HG03457 (cell line): ENCODE measurements at regions not wholly inside any gene's neighbourhood (a gene's known extent, or its start where the extent isn't known, plus 50 kb on each side); places are given as distances from the start of the nearest gene placed in this dataset.

Source experiments
- ATAC-seq: cut with Tn5 transposase; IDR thresholded peaks from one replicate; pipeline ENCODE4 v1.9.1; 2021; ENCODE audit warnings: moderate number of reproducible peaks; ENCODE audit not compliant: unreplicated experiment

GRCh38 chr2:133806564-133806963 is 238.3 kb upstream of the NCKAP5 start:
- ATAC-seq: no peak

DNA sequence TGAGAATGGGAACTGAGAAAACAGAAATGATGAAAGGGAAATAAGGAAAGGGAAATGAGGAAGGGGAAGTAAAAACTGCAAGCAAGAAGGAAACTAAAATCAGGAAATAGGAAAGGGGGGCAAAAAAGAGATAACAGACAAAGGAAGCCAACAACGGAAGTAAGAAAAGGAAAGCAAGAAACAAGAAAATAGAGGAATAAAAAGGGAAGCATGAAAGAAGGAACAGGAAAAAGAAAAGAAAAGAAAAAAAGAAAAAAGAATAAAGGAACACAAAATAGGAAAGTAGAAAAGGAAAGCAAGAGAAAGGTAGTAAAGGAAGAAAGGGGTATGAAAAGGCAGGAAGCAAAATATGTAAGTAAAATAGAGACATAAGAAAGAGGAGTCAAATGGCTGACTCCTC is 241.2 kb upstream of the NCKAP5 start:
- ATAC-seq: no peak

DNA sequence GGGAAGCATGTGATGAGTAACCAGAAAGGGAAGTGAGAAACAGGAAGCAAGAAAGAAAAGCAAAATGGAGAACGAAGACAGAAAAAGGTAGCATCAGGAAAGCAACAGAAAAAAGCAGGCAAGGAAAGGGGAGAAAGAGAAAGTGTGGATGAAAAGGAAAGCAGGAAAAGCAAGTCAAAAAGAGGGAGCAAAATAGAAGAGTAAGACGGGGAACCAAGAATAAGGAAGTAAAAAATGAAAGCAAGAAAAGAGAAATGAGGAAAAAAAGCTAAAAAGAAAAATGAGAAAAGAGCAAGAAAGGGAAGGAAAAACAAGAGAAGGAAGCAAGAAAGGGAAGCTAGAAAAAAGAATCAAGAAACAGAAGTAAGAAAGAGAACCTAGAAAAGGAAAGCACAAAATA is 242.3 kb upstream of the NCKAP5 start:
- no peak for ATAC-seq

GRCh38 chr2:133811409-133812125 is 243.3 kb upstream of the NCKAP5 start:
- ATAC-seq: no peak

GRCh38 chr2:133812826-133813617 is 244.8 kb upstream of the NCKAP5 start:
- no peak for ATAC-seq

DNA sequence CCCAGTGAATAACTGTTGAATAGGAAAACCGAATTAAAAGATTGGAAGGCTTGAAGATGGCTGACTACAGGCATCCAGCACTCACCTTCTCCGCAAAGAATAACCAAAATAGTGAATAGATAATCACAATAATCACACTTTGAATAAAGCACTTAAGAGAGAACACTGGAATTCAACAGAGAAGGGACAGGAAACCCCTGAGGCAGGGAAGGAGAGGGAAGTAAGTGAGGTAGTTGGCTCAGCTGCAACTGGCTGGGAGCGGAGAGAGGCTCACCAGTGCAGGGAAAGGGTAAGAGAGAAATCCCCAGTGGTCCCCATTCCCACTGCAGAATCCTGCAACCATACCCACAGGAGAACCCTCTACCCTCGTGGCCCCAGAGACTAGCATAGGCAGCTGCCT is 246.6 kb upstream of the NCKAP5 start:
- ATAC-seq: no peak

- no peak for ATAC-seq
Measured at GRCh38 chr2:133816037-133816436, 247.8 kb upstream of the NCKAP5 start.

- ATAC-seq: no peak
Measured at GRCh38 chr2:133817680-133818566, 249.7 kb upstream of the NCKAP5 start.

- ATAC-seq: no peak
Measured at GRCh38 chr2:133818661-133819060, 250.4 kb upstream of the NCKAP5 start.

DNA sequence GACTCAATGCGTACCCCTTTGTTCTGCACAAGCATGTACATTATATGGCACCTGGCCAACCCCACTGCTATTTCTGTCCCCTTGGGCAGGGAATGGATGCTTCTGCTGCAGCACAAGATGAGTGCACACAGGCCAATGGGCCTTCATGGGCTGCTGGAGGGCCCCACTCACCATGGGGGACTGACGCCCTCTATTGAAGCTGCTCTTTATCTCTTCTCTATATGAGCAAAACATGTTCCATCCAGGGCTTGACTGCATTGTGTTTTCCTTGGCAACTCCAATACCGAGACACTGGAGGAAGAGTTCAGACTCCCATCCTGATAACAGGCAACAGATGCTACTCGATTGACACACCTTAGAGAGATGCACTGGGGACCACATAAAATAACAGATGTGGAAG is 251.6 kb upstream of the NCKAP5 start:
- no peak for ATAC-seq

DNA sequence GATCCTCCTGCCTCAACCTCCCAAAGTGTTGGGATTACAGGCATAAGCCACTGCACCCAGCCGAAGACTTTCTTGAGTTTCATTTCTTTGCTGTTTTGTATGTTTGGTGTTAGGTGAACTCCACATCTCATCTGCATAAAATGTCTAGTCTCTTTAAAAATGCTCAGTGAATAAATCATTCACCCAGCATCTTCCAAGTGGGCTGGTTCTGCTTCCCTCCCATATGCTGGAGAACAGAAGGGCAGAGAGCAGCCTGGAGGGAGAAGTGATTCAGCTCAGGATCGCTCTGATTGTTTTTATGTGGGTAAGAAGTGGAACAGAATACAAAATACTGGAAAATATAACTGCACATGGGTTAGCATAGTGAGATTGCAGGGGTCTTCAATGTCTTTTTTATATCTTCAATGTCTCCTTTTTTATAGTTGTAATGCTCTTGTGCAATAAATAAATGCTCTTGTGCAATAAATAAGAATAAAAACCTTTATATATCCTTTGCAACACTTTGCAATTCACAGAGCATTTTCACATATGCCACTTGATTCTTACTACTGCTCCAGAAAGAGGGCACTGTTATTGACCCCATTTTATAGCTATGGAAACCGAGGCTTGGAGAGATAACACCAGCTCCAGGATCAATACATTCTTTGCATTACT is 253.0 kb upstream of the NCKAP5 start:
- no peak for ATAC-seq

- no peak for ATAC-seq
Measured at GRCh38 chr2:133822517-133823225, 254.4 kb upstream of the NCKAP5 start.

- no peak for ATAC-seq
Measured at GRCh38 chr2:133823226-133823550, 254.9 kb upstream of the NCKAP5 start.

- no peak for ATAC-seq
Measured at GRCh38 chr2:133824869-133825268, 256.6 kb upstream of the NCKAP5 start.

DNA sequence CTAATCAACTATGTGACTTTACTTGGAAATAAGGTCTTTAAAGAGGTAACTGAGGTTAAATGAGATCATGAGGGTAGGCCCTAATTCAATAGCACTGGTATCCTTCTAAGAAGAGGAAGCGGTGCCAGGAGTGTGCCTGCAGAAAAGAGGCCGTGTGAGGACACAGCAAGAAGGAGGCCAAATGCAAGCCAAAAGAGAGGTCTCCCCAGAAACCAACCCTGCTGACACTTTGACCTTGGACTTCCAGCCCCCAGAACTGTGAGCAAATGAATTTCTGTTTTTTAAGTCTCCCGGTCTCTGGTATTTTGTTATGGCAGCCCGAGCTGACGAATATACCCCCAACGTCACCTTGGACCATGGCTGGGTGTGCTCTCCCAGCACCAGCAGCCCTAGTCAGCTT is 257.5 kb upstream of the NCKAP5 start:
- no peak for ATAC-seq

DNA sequence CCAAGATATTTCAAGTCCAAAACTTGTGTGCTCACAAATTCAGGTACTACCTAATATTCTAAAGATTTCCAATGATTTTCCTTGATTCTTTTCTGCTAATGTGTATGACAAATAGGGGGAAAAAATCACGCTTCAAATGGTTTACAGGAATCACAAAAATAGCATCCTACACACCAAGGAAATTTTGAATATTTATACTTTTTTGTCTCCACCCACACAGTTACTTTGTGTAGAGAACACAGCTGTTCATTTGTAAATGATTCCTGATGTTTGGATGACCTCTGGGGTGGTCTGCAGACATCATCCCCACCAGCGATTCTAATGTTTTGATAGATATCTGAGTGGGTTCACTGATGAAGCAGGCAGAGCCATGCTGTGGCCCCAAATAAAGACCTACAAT is 260.6 kb upstream of the NCKAP5 start:
- ATAC-seq: no peak

GRCh38 chr2:133829450-133830020 is 261.3 kb upstream of the NCKAP5 start:
- no peak for ATAC-seq

DNA sequence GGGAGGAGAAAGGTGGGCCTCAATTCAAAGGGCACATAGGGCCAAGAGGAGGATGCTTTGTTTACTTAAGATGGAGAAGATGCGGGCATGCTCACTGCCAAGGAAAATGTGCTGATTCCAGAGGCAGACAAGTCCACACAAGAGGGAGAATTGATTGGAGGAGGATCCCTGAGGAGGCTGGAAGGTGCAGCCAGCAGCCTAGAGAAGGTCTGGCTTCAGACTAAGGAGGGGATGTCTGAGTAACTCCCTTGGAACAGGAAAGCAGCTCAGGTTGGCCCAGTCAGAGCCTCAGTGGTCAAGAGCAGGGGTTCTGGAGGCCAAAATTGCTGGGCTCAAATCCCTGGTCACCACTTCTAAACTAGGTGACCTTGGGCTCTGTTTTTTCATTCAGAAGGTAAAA is 265.5 kb upstream of the NCKAP5 start:
- no peak for ATAC-seq

GRCh38 chr2:133835821-133836619 is 267.8 kb upstream of the NCKAP5 start:
- no peak for ATAC-seq
